Renal cortex interstitium (tissue), 11 donors: ENCODE measurements at regions not wholly inside any gene's neighbourhood (a gene's known extent, or its start where the extent isn't known, plus 50 kb on each side); places are given as distances from the start of the nearest gene placed in this dataset.
A peak's percentile ranks its signal among the peaks of the same experiment; 100 is the strongest.
"Not testable (repeated sequence)": the region's sequence is repeated elsewhere in the genome, so short reads cannot be mapped to it uniquely, and the experiment has no call there.

ENCODE experiments used
- DNase-seq, 11 donors: peaks; one replicate each; pipeline ENCODE4 v3.0.0-alpha.2; 2013; ENCODE audit warnings: low read depth in 9 of 11, low spot score in 4 of 11; ENCODE audit errors: extremely low read depth in 1 of 11

DNA sequence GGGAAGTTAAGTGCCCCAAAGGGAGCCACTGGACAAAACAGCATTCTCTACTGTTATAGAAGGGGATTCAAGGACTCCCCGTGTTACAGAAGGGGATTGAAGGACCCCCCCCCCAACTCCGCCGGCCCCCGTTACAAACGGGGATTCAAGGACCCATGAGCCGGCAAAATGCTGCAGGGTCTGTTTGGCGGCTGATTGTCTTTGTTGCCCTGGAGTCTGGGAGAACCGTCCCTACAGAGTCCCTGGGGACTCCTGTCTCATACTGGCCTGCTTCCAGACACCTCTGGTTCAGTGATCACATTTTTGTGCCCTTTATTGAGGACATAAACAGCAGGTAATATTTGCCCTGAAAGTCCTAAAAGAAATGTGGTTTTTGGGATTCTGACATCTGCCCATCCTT is 96.4 kb downstream of the SYF2 start:
- DNase-seq, result no peak

DNA sequence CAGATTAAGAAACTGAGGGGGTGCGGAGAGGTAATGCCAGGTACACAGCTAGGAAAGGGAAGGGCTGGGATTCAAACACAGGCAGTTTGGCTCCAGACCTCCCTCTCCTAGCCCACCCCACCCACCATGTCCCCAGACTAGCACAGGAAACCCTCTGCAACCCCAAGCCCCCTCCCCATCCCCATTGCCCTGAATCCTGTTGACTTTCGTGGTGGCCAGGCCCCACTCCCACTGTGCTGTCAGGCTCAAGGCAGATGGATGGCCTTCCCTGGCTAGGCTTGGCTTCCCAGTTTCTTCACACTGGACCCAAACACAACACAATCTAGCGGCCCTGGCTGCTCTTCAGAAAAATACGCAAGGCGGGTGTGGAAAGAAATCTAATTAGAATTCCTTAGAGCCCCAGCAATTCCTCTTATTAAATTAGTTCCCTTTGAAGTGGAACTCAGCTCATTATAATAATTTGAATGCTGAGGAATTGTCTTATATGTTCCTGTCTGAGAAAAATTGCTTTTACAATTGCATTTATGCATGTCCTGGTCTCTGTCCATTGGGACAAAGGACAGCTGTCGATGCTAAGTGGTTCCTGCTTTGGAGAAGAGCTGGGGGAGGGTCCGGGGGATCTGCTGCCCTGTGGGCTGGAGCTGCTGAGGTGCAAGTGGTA is 97.4 kb downstream of the SYF2 start:
- DNase-seq, result peak in 9 of 11 donors; percentile 30 to 79 (median 54)

DNA sequence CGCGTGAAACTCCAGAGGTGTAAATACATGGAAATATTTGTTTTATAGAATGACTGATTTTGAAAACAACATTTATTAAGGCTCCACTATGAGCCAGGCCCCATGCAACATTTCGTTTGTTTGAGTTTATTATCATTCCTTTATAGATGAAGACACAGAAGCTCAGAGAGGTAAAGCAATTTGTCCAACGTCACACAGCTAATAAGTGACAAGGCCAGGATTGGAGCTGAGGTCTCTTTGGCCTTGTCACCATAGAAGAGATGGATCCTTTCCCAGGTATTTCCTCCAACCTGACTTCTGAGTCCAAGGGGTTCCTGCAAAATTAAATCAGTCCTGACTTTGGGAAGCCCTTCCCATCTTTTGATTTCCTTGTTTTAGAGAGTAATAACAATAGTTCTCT is 98.0 kb downstream of the SYF2 start:
- no peak for DNase-seq

DNA sequence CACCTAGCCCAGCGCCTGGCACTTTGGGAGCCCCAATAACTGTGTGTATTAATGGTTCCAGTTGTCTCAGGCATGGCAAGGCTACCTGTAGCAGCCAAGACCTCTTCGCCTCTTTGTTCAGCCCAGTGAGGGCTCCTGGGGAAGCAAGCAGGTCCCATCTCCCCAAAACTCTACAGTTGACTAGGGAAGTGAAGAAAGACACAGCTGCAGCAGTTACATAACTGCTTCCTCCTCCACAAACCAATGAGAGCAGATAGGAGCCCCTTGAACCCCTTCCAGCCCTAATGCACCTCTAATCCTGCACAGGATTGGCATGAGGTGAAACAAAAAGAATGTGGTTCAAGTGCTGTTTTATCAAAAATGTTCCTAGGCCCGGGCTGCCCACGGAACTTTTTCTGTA is 100.5 kb downstream of the SYF2 start:
- DNase-seq, result no peak

DNA sequence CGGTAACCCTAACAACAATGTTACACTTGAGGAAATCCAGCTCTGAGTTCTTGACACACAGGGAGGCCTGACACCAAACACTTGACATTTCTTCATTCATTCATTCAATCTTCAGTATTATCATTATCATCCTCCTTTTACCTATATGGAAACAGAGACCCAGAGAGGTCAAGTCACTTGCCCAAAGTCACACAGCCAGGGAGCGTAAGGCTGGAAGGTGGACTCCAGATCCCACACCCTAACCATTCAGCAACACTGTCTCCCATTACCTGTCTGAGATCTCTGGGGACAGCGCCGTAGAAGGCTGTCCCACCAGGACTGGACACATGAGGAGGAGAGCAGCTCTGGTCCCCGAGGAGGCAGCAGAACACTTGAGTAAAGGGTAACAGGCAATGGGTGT is 101.4 kb downstream of the SYF2 start:
- no peak for DNase-seq

DNA sequence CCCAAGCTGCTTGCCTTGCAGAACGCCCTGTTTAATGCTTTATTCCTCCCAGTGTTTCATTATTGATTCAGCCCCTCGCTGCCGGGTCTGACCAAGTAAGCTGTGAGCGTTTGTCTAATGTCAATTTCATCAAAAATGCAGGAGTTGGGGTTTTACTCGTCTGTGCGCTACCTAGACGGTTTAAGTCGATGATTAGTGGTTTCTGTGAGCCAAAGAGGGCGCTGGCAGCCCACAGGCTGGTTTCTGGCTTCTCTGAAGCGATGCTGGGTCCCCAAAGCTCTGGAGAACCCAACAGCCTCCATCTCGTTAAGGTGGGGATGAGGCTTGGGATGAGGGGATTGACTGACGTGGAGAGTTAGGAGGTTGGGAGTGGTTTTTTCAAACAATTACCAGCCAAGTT is 102.9 kb downstream of the SYF2 start:
- no peak for DNase-seq

DNA sequence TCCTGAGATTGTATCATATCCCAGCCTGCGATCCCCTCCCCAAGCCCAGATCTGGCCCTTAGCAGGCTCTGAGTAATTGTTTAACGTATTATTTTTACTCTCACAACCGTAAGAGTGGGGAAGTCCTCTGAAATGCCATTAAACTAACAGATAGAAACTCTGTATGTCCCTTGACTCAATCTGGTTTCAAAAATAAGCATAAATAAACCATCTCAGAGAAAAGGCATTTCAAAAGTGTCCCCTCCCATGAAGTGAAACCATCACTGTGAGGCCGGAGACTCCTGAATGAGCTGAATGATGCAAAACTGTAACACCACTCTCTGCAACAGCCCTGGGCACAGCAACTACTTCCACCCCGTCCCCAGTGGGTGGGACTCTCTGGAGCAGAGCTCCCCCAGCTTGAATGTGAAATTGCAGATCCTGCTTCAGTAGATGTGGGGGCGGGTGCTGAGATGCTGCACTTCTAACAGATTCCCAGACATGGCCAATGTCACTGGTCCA is 104.1 kb downstream of the SYF2 start:
- DNase-seq, result no peak

DNA sequence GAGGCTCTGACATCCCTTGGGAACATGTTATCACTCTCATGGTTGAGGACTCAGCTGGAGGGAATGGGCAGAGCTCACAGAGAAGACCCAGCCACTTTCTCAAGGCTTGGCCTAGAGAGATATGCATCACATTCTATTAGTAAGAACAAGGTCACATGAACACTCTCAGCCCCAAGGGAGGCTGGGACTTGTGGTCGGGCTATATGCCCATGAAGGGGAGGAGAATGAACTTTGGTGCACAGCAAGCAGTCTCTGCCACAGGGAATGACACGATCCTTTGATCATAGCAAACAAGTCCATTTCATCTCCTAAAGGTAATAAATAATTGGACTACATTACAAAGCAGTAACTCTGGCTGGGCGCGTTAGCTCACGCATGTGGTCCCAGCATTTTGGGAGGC is 105.7 kb downstream of the SYF2 start:
- no peak for DNase-seq

DNA sequence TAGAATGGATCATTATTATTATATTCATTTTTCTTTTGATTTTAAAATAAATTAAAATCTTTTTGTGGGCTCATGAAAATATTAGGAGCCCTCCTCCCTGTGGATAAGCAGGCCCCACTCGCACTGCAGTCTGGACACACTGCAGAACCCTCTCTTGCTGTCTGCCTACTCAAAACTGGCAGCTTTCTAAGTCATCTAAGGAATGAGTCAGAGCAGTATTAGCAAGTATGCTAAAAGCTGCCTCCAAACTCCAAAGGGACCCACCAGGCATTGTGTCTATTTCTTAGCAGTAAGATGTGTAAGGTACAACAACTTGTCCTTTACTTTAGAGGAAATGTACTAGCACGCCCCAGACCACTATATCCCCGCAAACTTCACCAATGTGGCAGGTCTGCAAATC is 108.8 kb downstream of the SYF2 start:
- DNase-seq, result no peak

DNA sequence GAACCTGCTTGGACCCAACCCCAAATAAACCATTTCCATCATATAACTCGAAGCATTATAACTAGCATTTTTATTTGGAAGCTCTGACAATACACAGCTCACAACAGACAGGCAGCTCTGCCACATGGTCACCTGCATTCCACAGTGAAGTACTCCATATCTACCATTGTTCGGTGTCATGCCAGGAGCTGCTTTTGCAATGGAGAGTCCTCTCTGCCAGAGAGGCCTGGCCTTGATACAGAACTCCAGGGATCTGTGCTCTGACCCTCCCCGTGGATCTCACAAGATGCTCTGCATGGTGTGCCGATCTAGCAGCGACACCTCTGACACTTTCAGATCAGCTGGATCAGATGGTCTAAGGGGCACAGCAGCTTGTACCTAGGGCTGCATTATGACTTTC is 109.6 kb downstream of the SYF2 start:
- DNase-seq, result no peak

DNA sequence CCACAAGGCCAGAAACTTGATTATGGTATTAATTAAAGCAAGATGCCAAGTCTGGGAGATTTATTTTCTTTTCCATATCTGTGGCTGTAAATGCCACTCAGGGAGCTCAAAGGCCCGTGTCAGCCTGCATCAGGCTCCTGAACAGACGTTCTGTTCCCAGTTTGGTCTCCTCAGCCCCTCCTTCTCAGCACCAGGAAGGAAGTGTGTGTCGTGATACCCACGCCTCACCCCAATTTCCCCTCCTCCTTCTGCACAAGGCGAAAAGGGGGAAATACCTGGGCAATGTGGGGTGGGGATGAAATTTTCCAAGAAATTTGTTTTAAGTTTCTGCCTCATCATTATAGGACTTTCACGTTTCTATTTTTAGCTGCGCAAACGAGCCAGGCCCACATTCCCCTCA is 112.0 kb downstream of the SYF2 start:
- DNase-seq, result no peak

DNA sequence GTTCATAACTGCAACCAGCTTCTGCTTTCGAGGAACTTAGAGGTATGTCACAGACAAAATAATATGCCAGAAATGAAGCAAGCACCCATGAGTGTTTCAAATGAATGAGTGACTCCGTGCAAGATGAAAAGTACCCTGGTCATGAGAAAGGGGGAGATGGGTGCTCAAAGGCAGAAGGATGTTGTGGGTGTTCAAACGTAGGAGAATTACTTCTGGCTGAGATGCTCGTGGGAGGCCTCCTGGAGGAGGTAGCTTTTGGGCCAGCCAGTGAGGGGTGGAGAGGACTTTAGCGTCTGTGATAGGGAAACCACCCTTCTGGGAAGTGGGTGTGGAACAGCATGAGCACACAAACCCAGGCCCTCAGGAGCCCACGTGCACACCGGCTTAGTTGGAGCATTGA is 113.8 kb downstream of the SYF2 start:
- no peak for DNase-seq

DNA sequence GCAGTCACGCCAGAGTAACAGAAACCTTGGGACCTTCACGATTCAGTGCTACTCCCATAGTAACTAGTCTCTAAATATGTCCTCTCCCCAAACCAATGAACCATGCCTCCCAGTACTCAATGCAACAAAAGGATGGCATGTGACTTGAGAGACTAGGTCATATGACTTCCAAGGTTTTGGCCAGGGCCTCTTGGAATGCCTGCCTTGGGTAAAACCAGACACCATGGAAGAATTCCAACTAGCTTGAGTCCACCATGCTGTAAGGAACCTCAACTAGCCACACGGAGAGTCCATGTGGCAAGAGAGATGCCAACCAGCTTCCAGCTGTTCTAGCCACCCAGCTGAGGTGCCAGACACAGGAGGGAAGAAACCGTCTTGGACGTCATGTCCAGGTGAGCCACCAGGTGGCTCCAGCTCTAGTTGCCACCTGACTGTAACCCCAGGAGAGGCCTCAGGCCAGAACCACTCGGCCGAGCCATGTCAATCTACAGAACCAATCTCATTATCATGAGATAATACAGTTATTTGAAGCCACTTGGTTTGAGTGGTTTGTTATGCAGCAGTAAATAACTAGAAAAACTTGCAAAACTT is 115.0 kb downstream of the SYF2 start:
- no peak for DNase-seq

DNA sequence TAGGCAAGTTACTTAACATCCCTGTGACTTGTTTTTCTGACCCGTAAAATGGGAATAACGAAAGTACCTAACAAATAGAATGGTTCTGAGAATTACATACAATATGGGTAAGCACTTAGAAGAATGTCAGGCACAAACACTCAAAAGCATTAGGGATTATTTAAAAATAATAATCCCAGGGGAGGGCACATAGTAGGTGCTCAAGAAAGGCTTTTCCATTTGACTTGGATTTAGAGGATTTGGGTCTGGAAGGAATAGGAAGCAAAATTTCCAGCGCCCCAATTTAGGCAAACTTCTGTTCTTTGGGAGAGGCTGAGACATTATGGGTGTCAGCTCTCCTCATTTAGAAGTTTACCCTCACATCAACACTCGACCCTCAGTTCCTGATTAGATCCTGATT is 115.5 kb downstream of the SYF2 start:
- DNase-seq, result no peak

DNA sequence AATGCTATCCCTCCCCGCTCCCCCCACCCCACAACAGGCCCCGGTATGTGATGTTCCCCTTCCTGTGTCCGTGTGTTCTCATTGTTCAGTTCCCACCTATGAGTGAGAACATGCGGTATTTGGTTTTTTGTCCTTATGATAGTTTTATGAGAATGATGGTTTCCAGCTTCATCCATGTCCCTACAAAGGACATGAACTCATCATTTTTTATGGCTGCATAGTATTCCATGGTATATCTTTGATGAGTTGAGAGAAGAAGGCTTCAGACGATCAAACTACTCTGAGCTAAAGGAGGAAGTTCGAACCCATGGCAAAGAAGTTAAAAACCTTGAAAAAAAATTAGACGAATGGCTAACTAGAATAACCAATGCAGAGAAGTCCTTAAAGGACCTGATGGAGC is 116.2 kb downstream of the SYF2 start:
- not testable (repeated sequence) for DNase-seq

DNA sequence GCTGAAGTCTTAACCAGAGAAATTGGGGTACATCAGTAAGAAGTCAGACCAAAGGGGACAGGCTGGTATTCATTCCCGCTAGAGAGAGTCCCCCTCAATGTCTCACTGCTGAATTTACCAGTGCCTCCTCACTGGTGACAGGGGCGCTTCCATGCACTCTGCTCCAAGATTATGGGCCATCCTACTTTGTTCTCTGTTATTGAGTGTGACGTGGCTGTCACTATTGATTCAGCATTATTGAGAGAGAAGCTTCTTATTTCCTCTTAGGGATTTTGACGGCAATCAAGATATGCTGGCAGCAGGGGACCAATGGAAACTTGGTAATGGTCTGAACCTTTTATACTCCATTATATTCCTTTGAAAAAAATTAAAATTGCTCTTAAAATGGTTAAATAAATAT is 118.6 kb downstream of the SYF2 start:
- no peak for DNase-seq

DNA sequence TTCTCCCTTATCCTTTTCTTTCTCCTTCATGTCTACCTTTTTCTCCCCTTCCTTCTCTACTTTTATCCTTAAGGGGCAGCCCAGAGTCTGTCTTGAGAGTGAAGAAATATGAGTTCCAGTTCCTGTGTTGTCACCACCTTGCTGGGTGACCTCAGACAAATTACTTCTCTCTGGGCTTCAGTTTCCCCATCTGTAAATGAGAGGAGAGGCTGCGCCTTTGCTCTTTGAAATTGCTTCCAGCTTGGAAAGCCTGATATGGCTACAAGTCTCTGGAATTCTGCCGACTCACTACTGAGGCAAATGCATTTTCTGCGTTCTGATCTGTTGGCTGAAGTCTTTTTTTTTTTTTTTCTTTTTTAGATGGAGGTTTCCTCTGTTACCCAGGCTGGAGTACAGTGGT is 119.2 kb downstream of the SYF2 start:
- no peak for DNase-seq

DNA sequence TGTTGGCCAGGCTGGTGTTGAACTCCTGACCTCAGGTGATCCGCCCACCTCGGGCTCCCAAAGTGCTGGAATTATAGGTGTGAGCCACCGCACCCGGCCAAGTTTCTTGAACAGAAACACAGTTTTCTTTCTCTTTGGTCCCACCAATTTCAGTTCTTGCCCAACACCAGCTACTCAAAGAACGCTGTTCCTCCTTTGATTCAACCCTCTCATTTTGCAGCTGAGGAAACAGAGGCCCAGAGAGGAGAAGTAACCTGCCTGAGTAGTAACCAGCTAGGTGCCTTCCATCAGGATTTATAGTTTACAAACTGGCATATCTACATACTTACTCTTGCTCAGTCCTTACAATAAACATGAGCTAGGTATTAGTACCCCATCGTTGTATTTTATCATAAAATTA is 119.9 kb downstream of the SYF2 start:
- no peak for DNase-seq

DNA sequence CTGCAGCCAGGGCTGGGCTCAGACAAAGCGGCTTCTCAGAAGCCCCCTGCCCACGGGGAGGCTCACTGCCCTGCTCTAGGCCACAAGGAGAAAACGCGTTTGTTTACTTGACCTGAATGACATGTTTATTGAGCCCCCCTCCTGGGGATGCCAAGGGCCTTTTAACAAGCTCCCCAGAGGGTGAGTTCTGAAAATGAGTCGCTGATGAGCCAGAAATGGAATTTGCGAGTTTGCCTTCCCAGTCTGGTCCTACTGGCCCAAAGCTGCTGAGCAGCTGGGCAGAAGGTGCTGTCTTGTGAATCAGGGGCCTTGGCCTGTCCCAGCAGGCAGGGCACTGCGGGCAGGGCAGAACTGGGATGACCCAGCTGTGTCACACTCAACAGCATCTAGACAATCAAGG is 120.6 kb downstream of the SYF2 start:
- DNase-seq, result no peak

DNA sequence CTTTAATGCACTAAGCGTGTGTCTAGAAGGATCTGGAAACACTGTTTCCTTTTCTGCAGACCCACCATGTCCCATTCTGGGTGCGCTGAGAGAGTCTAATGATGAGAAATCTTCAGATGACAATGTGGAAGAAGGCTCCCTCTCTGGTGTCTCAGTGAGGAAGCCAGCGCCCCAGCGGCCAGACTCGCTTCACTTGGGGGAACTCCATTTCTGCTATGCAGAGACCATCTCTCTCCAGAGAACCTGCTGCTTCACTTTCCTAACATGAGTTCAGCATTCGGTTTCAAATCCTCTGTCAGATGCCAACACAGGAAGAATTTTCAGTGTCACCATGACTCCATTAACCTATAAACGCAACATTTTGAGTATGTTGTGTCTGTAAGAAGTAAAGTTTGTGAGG is 121.8 kb downstream of the SYF2 start:
- DNase-seq, result no peak

DNA sequence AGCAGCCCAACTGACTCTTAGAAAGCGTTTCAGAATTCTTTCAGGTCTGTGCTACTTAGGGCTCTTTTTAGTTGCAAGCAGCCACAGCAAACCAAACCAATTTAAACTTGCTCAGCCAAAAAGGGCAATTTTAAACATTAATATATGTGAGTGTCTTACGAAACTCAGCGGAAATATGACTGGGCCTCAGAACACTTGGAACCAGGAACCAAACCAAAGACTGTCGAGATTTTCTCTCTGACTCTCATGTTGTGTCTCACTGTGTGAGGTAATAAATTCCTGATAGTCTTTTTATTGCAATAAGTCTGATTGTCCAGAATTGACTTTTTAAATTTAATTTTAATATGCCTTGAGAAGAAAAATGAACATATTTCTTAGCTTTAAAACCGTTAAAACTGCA is 122.3 kb downstream of the SYF2 start:
- DNase-seq, result no peak
